ENCODE measurements at regions not wholly inside any gene's neighbourhood (a gene's known extent, or its start where the extent isn't known, plus 50 kb on each side); places are given as distances from the start of the nearest gene placed in this dataset.

GRCh38 chr5:6920628-6921256 is 207.5 kb downstream of the TENT4A start:
- DNase-seq (ENCODE audit: low spot score) = no peak

- DNase-seq (ENCODE audit: low spot score) = no peak
Observed at GRCh38 chr5:6926491-6927038, 213.3 kb downstream of the TENT4A start.

GRCh38 chr5:6936031-6936430 is 222.8 kb downstream of the TENT4A start:
- no peak for DNase-seq (ENCODE audit: low spot score)

DNA sequence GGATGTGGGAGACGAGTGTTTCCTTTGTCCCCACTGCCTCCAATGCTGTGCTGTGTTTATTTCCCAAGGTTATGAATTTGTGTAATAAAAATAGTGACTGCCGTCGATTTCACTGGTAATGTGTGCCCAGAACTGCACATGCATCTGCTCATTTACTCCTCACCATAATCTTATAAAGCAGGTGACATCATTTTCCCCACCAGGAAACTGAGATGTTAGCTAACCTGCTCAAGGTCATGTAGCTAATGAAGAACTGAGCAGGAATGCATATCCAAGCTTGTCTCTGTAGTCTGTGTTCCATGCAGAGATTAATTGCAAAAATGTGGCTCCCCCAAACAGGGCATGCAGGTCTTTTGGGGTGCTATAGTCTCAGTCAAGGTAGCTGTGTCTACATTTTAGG is 224.4 kb downstream of the TENT4A start:
- DNase-seq (ENCODE audit: low spot score) = no peak

- no peak for DNase-seq (ENCODE audit: low spot score)
Observed at GRCh38 chr5:6941631-6942030, 228.4 kb downstream of the TENT4A start.

DNA sequence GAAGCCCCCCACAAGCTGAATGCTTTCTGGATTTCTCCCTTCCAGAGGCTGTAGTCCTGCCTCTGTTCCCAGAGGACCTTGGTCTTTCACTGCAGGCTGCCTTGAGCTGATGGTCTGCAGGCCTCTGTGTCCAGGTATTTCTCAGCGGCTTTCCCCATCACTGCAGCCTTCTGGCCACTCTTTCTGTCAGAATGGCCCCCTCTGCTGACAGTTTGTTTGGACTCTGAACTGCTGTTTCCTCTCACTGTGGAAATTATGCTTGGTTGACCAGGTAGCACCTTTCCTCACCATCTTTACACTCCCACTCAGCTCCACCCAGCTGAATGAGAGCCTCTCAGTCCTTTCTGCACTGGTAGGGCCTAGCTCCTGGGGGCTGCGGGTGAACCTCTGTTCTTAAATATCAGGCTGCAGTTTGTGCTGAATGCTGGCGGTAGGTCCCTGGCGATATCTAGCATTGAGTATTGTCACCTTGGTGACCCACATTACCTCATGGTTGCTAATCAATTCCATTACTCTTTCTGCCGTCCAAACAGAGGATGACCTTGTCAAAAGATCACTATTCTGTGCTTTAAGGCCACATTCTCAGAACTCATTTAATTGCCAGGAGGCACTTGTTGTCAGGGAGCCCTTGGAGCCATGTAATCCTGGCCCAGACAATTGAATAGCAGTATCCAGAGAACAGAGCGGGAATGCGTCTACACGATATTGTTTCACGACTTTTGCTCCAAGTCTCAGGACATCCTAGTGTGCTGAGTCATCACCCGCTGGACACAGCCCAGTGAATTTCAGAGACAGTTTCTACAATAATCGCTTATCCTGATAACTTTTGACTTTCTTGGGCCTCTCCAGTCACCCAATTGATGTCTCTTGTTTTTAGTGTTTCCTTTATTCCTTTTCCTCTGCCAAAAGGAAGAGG is 230.2 kb downstream of the TENT4A start:
- no peak for DNase-seq (ENCODE audit: low spot score)

GRCh38 chr5:6948562-6948961 is 235.3 kb downstream of the TENT4A start:
- no peak for DNase-seq (ENCODE audit: low spot score)

- no peak for DNase-seq (ENCODE audit: low spot score)
Observed at GRCh38 chr5:6949230-6949629, 236.0 kb downstream of the TENT4A start.

DNA sequence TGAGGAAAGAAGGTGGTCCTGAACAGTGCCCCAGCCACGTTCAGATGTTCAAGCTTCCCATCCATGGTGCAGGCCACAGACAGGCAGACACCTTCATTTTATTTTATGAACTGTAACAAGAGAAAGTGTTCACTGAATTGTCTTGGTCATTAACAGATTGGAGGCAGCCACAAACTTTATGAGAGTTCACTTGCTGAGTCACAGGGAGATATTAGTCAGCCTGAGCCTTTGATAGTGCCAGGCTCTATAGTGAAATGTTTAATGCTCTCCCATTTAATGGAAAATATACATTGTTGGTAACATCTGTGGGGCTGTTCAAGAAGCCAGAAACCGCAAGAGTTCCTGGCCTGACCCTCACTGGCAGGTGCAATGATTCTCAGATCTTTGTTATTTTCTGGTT is 237.0 kb downstream of the TENT4A start:
- DNase-seq (ENCODE audit: low spot score) = no peak

DNA sequence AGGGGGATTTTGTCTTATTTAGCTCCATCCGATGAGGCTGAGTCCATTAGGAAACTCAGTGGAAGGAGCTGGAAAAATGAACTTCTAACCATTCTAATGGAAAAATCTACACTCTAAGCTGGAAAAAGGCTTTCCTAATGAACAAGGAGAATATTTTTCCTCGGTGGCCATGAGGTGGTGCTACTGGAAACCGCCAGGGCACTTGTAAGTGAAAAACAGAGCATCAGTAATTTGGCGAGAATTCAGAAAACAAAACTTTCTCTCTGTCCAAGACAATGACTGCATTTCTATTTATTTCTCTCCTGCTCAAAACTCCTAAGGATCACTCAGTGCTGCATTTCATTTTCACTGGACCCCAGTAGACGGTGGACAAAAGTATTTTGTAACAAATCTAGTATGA is 237.6 kb downstream of the TENT4A start:
- no peak for DNase-seq (ENCODE audit: low spot score)

DNA sequence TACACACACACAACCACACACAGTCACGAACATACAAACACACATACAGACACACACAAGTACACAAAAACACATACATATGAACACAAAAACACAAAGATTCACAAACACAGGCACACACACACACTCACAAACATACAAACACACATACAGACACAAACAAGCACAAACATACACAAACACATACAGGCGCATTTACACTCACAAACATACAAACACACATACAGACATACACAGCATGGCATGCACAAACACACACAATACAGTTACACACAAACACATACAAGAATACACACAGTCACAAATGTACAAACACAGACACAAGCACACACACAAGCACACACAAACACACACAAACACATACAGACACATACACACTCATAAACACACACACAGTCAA is 247.9 kb downstream of the TENT4A start:
- no peak for DNase-seq (ENCODE audit: low spot score)

DNA sequence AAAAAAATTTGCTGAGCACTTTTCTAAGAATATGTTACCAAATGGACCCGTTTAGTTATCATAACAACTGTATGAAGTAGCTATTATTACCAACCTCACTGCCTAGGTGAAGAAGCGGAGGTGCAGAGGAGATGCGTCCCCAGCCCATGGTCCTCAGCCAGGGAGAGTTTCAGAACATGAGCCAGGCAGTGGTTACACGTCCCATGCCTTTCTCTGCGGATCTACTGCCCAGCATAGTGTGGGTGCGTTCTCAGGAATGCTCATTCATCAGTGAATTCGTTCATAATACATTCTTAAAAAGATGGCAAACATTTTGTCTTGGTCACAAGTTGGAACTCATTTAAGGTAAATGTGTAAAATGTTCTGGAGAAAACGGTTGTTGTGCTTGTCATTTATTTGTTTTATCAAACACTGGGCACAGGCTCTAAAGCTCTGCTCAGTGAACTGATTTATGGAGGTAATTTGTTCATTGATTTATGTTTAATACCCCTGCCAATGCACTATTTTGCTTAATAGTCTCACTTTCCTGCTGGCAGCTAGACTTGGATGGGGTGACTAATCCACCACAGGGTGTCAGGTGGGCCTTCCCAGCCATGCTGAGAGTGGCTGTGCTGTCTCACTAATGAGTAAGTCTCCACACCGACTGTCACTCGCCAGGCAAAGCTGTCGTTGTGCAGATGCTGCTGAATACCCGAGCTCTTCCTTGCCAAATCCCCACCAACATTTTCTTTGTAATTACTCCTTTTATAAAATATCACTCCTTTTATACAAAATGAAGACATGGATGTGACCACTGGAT is 248.8 kb downstream of the TENT4A start:
- DNase-seq (ENCODE audit: low spot score) = no peak

GRCh38 chr5:6976971-6977370 is 263.7 kb downstream of the TENT4A start:
- DNase-seq (ENCODE audit: low spot score) = no peak

DNA sequence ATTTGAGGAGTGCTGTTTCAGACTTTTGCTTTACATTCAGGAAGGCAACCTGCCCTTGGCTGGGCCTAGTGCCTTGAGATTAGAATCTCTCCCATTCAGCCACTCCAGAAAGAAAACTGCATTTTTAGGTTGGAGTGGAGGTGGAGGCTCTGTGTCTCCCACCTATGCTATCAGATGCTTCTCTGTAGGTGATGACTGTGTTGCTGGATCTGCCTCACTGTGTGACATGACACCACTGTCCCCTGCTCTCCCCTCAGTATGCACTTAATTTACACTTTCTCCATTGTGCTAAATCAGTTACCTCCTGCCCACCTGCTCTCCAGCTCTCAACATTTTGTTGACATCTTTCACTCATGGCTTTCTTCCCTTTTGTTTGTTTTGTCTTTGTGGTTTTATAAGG is 265.8 kb downstream of the TENT4A start:
- DNase-seq (ENCODE audit: low spot score) = no peak

GRCh38 chr5:6989230-6989629 is 276.0 kb downstream of the TENT4A start:
- DNase-seq (ENCODE audit: low spot score) = no peak

GRCh38 chr5:6994097-6994496 is 280.9 kb downstream of the TENT4A start:
- DNase-seq (ENCODE audit: low spot score) = no peak

DNA sequence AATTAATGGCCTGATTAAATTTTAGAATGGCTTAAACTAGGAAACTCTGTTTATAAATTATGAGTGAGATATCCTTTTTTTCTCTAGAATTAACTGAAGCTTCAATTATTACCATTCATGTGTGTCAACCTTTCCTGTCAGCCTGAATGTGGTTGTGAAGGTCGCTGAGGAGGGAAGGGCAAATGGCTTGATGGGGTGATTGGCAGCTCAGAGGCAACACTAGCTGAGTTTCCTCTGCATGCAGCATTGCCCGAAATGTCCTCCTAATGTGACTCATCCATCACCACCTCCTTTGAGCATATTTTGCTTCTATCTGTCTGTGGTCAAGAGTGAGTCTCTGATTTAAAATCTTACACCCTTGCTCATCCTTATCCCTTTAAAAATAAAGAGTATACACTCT is 281.9 kb downstream of the TENT4A start:
- no peak for DNase-seq (ENCODE audit: low spot score)

- no peak for DNase-seq (ENCODE audit: low spot score)
Observed at GRCh38 chr5:7000310-7000709, 287.1 kb downstream of the TENT4A start.

GRCh38 chr5:7010591-7010990 is 297.4 kb downstream of the TENT4A start:
- DNase-seq (ENCODE audit: low spot score) = no peak

DNA sequence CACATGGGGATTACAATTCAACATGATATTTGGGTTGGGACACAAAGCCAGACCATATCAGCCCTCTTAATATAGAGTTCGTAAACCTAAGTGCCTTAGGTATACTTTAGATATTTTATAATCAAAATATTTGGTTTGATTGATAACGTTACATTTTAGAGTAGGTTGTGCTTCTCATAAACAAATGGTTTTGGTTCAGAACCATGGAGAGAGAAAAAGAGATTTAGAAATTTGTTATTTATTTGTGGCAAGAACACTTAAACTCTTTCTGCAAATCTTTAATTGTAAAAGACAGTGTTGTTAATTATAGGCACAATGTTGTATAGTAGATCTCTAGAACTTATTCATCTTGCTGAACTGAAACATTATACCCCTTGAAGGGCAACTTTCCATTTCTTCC is 298.8 kb downstream of the TENT4A start:
- no peak for DNase-seq (ENCODE audit: low spot score)

DNA sequence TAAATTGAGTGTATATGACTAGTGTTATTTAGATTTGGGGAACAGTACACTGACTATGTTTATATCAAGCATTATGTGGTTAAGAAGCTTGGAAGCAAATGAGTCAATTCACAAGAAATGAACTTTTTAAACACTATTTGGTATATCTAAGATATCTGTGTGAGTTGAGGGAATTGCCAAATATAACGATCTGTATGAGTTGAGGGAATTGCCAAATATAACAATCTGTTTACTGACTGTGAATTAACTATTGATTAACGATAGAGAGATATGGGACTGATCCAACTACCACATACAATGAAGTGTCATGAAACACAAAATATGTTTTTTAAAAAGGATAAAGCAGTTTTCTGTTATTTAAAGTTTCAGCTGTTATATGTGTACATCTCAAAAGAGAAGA is 301.4 kb downstream of the TENT4A start:
- DNase-seq (ENCODE audit: low spot score) = no peak

DNA sequence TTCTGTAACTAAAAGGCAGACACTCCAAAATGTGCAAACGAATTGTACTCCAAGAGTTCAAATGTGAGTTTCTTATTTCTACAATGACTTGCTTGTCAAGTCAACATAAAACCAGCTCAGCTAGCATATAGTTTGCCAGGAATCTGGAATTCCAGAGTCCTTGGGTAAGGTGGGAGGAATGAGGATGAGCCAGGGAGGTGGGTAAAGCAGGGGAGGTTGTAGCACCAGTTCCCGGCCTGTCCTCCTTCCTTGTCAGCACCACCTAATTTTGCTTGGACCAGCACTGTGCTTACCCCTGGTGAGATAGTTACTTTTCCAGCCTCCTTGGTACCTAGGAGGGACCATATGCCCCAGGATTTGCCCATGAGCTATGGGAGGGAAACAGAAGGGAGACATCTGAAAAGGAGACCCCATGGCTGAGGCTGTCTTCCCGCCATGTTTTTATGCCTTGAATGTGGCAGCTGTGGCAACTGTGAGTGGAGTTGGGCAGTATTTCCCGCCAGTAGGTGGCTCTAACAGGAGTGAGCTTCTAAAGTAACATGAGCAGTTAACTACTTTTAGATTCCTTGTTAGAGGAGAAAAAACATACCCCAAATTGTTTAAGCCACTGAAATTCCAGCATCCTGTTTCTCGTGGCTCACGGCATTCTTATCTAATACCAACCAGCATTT is 302.5 kb downstream of the TENT4A start:
- no peak for DNase-seq (ENCODE audit: low spot score)

All from CD4-positive, alpha-beta T cell treated with Interleukin-15 for 4 hours (primary cell).